Natural killer cell (primary cell): ENCODE measurements at regions not wholly inside any gene's neighbourhood (a gene's known extent, or its start where the extent isn't known, plus 50 kb on each side); places are given as distances from the start of the nearest gene placed in this dataset.

Experiments
- ATAC-seq, 3 donors: fragments of 150-1000 bp in 2 of 3; fragments of 200-7000 bp in 1 of 3; cut with Tn5 transposase; 1 replicate in 1 of 3; 2 replicates in 2 of 3; pipeline ENCODE4 v1.10.0; 2021; ENCODE audit warnings: mild to moderate bottlenecking in 2 of 3, moderate library complexity in 2 of 3
- DNase-seq, 2 donors: peaks; one replicate each; pipeline versions ENCODE4 v3.0.0 to v3.0.0-alpha.2; 2013 to 2021; ENCODE audit warnings: mixed read lengths in 1 of 2
- H3K27ac ChIP-seq: one replicate; pipeline ENCODE4 v1.5.1; 2013; ENCODE audit warnings: mild to moderate bottlenecking, low read length
- H3K27me3 ChIP-seq: one replicate; pipeline ENCODE4 v1.6.1; 2013; ENCODE audit warnings: low read length; ENCODE audit not compliant: control insufficient read depth, insufficient read depth
- H3K36me3 ChIP-seq: one replicate; pipeline ENCODE4 v1.6.1; 2013; ENCODE audit warnings: low read length; ENCODE audit not compliant: control insufficient read depth, insufficient read depth
- H3K4me1 ChIP-seq: one replicate; pipeline ENCODE4 v1.6.1; 2013; ENCODE audit warnings: low read length; ENCODE audit not compliant: control insufficient read depth, insufficient read depth
- H3K4me3 ChIP-seq: one replicate; pipeline ENCODE4 v1.5.1; 2013; ENCODE audit warnings: low read length
- H3K9me3 ChIP-seq: one replicate; pipeline ENCODE4 v1.6.1; 2013; ENCODE audit warnings: low read length; ENCODE audit not compliant: control insufficient read depth, insufficient read depth
- H3K27ac Mint-ChIP-seq, 2 donors: one replicate each; pipeline ENCODE4 v1.8.0; 2022; ENCODE audit warnings: mild to moderate bottlenecking in 2 of 2, mixed read lengths in 2 of 2, moderate library complexity in 1 of 2
- H3K27me3 Mint-ChIP-seq, 2 donors: one replicate each; pipeline ENCODE4 v1.8.0; 2022; ENCODE audit warnings: low read depth in 2 of 2, mixed read lengths in 2 of 2
- H3K36me3 Mint-ChIP-seq: one replicate; pipeline ENCODE4 v1.8.0; 2022; ENCODE audit warnings: mixed read lengths
- H3K4me1 Mint-ChIP-seq, 2 donors: one replicate each; pipeline ENCODE4 v1.8.0; 2022; ENCODE audit warnings: mixed read lengths in 2 of 2
- H3K4me3 Mint-ChIP-seq: one replicate; pipeline ENCODE4 v1.8.0; 2022; ENCODE audit warnings: mild to moderate bottlenecking, moderate library complexity, mixed read lengths
- H3K9me3 Mint-ChIP-seq, 2 donors: one replicate each; pipeline ENCODE4 v1.8.0; 2022; ENCODE audit warnings: mixed read lengths in 2 of 2
- WGBS: methylation state at CpG from one replicate; pipeline ENCODE4 v1.1.7; 2013; ENCODE audit warnings: missing lambda C conversion rate; ENCODE audit not compliant: insufficient coverage; 5-methylcytosine and 5-hydroxymethylcytosine counted together
- intact Hi-C: fragments of 100-400 bp; cut with micrococcal nuclease; formaldehyde crosslinking; loops from one replicate; pipeline ENCODE4 v1.14.2; 2022
- TF ChIP-seq, protein P1 (sequence below): fragments of 200-600 bp; IDR thresholded peaks from one replicate; pipeline ENCODE4 v1.8.0; 2022; ENCODE audit warnings: antibody characterized with exemption

- ATAC-seq: no peak
- no peaks in the 10 kb centered on the region for H3K4me1 ChIP-seq
- H3K27ac ChIP-seq: no peak overlapping the region
- no peak for DNase-seq
- no peaks in the 10 kb centered on the region for H3K27me3 ChIP-seq
- Mint-ChIP-seq H3K9me3 (peaks cover 0 to 2% of the 10 kb centered on the region in 2 donors), H3K4me3 (no peak overlapping the region), H3K27ac (no peak overlapping the region), H3K4me1 (no peaks in the 10 kb centered on the region), H3K36me3 (no peaks in the 10 kb centered on the region), H3K27me3 (peaks cover 0 to 7% of the 10 kb centered on the region in 2 donors)
- H3K36me3 ChIP-seq: no peaks in the 10 kb centered on the region
- TF ChIP-seq, protein P1, sequence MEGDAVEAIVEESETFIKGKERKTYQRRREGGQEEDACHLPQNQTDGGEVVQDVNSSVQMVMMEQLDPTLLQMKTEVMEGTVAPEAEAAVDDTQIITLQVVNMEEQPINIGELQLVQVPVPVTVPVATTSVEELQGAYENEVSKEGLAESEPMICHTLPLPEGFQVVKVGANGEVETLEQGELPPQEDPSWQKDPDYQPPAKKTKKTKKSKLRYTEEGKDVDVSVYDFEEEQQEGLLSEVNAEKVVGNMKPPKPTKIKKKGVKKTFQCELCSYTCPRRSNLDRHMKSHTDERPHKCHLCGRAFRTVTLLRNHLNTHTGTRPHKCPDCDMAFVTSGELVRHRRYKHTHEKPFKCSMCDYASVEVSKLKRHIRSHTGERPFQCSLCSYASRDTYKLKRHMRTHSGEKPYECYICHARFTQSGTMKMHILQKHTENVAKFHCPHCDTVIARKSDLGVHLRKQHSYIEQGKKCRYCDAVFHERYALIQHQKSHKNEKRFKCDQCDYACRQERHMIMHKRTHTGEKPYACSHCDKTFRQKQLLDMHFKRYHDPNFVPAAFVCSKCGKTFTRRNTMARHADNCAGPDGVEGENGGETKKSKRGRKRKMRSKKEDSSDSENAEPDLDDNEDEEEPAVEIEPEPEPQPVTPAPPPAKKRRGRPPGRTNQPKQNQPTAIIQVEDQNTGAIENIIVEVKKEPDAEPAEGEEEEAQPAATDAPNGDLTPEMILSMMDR: no peak
- H3K9me3 ChIP-seq: no peaks in the 10 kb centered on the region
- 69% methylated on average over 5 of the region's 5 CpGs for whole genome bisulfite sequencing
- intact Hi-C loops: no loop called here
- H3K4me3 ChIP-seq: no peak overlapping the region
These were observed 69.9 kb upstream of the MARK1 start for GRCh38 chr1:220457957-220458609.

DNA sequence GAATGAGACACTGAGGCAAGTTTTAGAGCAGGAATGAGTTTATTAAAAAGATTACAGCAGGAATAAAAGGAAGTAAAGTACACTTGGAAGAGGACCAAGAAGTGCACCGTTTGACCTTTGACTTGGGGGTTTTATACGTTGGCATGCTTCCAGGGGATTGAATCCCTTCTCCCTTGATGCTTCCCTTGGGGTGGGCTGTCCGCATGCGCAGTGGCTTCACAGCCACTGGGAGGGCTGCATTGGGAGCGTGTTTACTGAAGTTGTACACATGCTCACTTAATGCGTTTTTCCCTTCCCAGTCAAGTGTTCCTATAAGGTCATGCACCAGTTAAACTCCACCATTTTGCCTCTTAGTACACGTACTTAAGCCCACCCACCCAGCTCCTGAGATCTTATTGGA, 72.4 kb upstream of the MARK1 start:
- intact Hi-C loops: no loop called here
- Histone ChIP-seq H3K4me1 (no peaks in the 10 kb centered on the region), H3K4me3 (no peak overlapping the region), H3K36me3 (no peaks in the 10 kb centered on the region), H3K9me3 (no peaks in the 10 kb centered on the region), H3K27ac (no peak overlapping the region), H3K27me3 (no peaks in the 10 kb centered on the region)
- no peak overlapping the region for H3K27ac Mint-ChIP-seq
- H3K27me3 Mint-ChIP-seq: peaks cover 0 to 7% of the 10 kb centered on the region in 2 donors
- TF ChIP-seq, protein P1: no peak
- DNase-seq (no peak), ATAC-seq (no peak)
- no peaks in the 10 kb centered on the region for H3K36me3 Mint-ChIP-seq
- H3K9me3 Mint-ChIP-seq: peaks cover 0 to 5% of the 10 kb centered on the region in 2 donors
- H3K4me3 Mint-ChIP-seq: no peak overlapping the region
- 91% methylated on average over 7 of the region's 7 CpGs for WGBS
- no peaks in the 10 kb centered on the region for H3K4me1 Mint-ChIP-seq

GRCh38 chr1:220454155-220454777, 73.7 kb upstream of the MARK1 start:
- Histone ChIP-seq H3K36me3 (no peaks in the 10 kb centered on the region), H3K9me3 (no peaks in the 10 kb centered on the region), H3K4me1 (no peaks in the 10 kb centered on the region), H3K27ac (no peak overlapping the region), H3K4me3 (no peak overlapping the region), H3K27me3 (no peaks in the 10 kb centered on the region)
- H3K4me1 Mint-ChIP-seq: no peaks in the 10 kb centered on the region
- H3K9me3 Mint-ChIP-seq: peaks cover 0 to 5% of the 10 kb centered on the region in 2 donors
- no peak overlapping the region for H3K27ac Mint-ChIP-seq
- ATAC-seq: no peak
- DNase-seq: no peak
- H3K36me3 Mint-ChIP-seq: no peaks in the 10 kb centered on the region
- H3K4me3 Mint-ChIP-seq: no peak overlapping the region
- WGBS: no CpG with 5 or more reads among the region's 3 CpGs
- intact Hi-C loops: no loop called here
- TF ChIP-seq, protein P1: peak; percentile 12
- peaks cover 3 to 7% of the 10 kb centered on the region in 2 donors for H3K27me3 Mint-ChIP-seq
